GM12864 (cell line): ENCODE measurements at regions not wholly inside any gene's neighbourhood (a gene's known extent, or its start where the extent isn't known, plus 50 kb on each side); places are given as distances from the start of the nearest gene placed in this dataset.
"Not testable (repeated sequence)": the region's sequence is repeated elsewhere in the genome, so short reads cannot be mapped to it uniquely, and the experiment has no call there.

ENCODE experiments used
- DNase-seq: peaks from one replicate; pipeline ENCODE4 v3.0.0-alpha.2; 2011; ENCODE audit warnings: low read depth
- H3K4me3 ChIP-seq: 2 replicates; pipeline ENCODE4 v1.5.1; 2011; ENCODE audit warnings: mild to moderate bottlenecking, low read depth, low read length, control low read depth
- CTCF ChIP-seq: IDR thresholded peaks from 2 replicates; pipeline ENCODE4 v1.5.1; 2011; ENCODE audit warnings: low read depth, mild to moderate bottlenecking, moderate library complexity, low read length, control low read depth, inconsistent platforms; ENCODE audit errors: missing control alignments

GRCh38 chr7:4352069-4352468, 330.0 kb upstream of the FOXK1 start:
- no peak for TF ChIP-seq CTCF

GRCh38 chr7:4361774-4362173, 320.3 kb upstream of the FOXK1 start:
- no peak for TF ChIP-seq CTCF
- DNase-seq = no peak
- no peak overlapping the region for H3K4me3 ChIP-seq

More at GRCh38 chr7:4352069-4352468, 330.0 kb upstream of the FOXK1 start:
- DNase-seq = no peak
- H3K4me3 ChIP-seq = no peak overlapping the region

GRCh38 chr7:4383584-4383983, 298.5 kb upstream of the FOXK1 start:
- no peak for DNase-seq
- no peak for TF ChIP-seq CTCF
- no peak overlapping the region for H3K4me3 ChIP-seq

GRCh38 chr7:4386190-4386589, 295.9 kb upstream of the FOXK1 start:
- no peak for TF ChIP-seq CTCF
- DNase-seq = no peak
- no peak overlapping the region for H3K4me3 ChIP-seq

- not testable (repeated sequence) for DNase-seq, H3K4me3 ChIP-seq
Measured at GRCh38 chr7:4391103-4391502, 291.0 kb upstream of the FOXK1 start.

- TF ChIP-seq CTCF = no peak
- H3K4me3 ChIP-seq = no peak overlapping the region
- no peak for DNase-seq
Measured at GRCh38 chr7:4394736-4395135, 287.4 kb upstream of the FOXK1 start.

GRCh38 chr7:4399121-4399520, 283.0 kb upstream of the FOXK1 start:
- no peak for TF ChIP-seq CTCF
- DNase-seq = no peak
- no peak overlapping the region for H3K4me3 ChIP-seq

- TF ChIP-seq CTCF = no peak
- no peak for DNase-seq
- H3K4me3 ChIP-seq = no peak overlapping the region
Measured at GRCh38 chr7:4399596-4399995, 282.5 kb upstream of the FOXK1 start.
